ES-I3 (cell line): ENCODE measurements at regions not wholly inside any gene's neighbourhood (a gene's known extent, or its start where the extent isn't known, plus 50 kb on each side); places are given as distances from the start of the nearest gene placed in this dataset.

Experiments used
- H3K36me3 ChIP-seq: 2 replicates; pipeline ENCODE4 v1.6.1; 2013; ENCODE audit warnings: mild to moderate bottlenecking, low read length, control low read depth, moderate library complexity; ENCODE audit not compliant: insufficient read depth
- H3K4me1 ChIP-seq: 2 replicates; pipeline ENCODE4 v1.6.1; 2013; ENCODE audit warnings: mild to moderate bottlenecking, control low read depth, low read length; ENCODE audit not compliant: insufficient read depth
- H3K9ac ChIP-seq: 2 replicates; pipeline ENCODE4 v1.6.1; 2013; ENCODE audit warnings: low read depth, mild to moderate bottlenecking, low read length, moderate library complexity
- H3K9me3 ChIP-seq: 2 replicates; pipeline ENCODE4 v1.6.1; 2013; ENCODE audit warnings: mild to moderate bottlenecking, low read length, moderate library complexity; ENCODE audit not compliant: control insufficient read depth, insufficient read depth

- H3K9ac ChIP-seq, result no peak overlapping the region
- peaks cover 18% of the 10 kb centered on the region for H3K4me1 ChIP-seq
- no peaks in the 10 kb centered on the region for H3K36me3 ChIP-seq
- 0 out of 2 replicates have a peak, but pooled peaks cover 1% of the 10 kb centered on the region for H3K9me3 ChIP-seq
Measured at GRCh38 chr5:123753180-123753936, 241.4 kb downstream of the CSNK1G3 start.

- H3K9me3 ChIP-seq, result no peaks in the 10 kb centered on the region
Measured at GRCh38 chr5:123752552-123753179, 240.7 kb downstream of the CSNK1G3 start.

GRCh38 chr5:123751670-123752069 is 239.7 kb downstream of the CSNK1G3 start:
- Histone ChIP-seq H3K4me1 (peaks cover 18% of the 10 kb centered on the region), H3K36me3 (no peaks in the 10 kb centered on the region), H3K9me3 (no peaks in the 10 kb centered on the region), H3K9ac (no peak overlapping the region)

More at GRCh38 chr5:123752552-123753179, 240.7 kb downstream of the CSNK1G3 start:
- H3K4me1 ChIP-seq, result peaks cover 18% of the 10 kb centered on the region
- no peaks in the 10 kb centered on the region for H3K36me3 ChIP-seq
- no peak overlapping the region for H3K9ac ChIP-seq

GRCh38 chr5:123748239-123748638 is 236.3 kb downstream of the CSNK1G3 start:
- Histone ChIP-seq H3K36me3 (no peaks in the 10 kb centered on the region), H3K9me3 (no peaks in the 10 kb centered on the region), H3K4me1 (peaks cover 5% of the 10 kb centered on the region), H3K9ac (no peak overlapping the region)

- no peak overlapping the region for H3K9ac ChIP-seq
- H3K4me1 ChIP-seq, result no peaks in the 10 kb centered on the region; the same call in 1 of the 2 replicates
- no peaks in the 10 kb centered on the region for H3K36me3 ChIP-seq
- H3K9me3 ChIP-seq, result no peaks in the 10 kb centered on the region
Measured at GRCh38 chr5:123746683-123747360, 234.8 kb downstream of the CSNK1G3 start.

GRCh38 chr5:123743990-123744583 is 232.1 kb downstream of the CSNK1G3 start:
- no peaks in the 10 kb centered on the region for H3K9me3 ChIP-seq
- H3K36me3 ChIP-seq, result no peaks in the 10 kb centered on the region
- H3K4me1 ChIP-seq, result no peaks in the 10 kb centered on the region; the same call in 1 of the 2 replicates
- no peak overlapping the region for H3K9ac ChIP-seq

- H3K9me3 ChIP-seq, result peaks cover 14% of the 10 kb centered on the region
- no peak overlapping the region for H3K9ac ChIP-seq
- H3K4me1 ChIP-seq, result no peaks in the 10 kb centered on the region
- no peaks in the 10 kb centered on the region for H3K36me3 ChIP-seq
Measured at GRCh38 chr5:123735384-123735783, 223.4 kb downstream of the CSNK1G3 start.

GRCh38 chr5:123732257-123732656 is 220.3 kb downstream of the CSNK1G3 start:
- no peaks in the 10 kb centered on the region for H3K36me3 ChIP-seq
- no peak overlapping the region for H3K9ac ChIP-seq
- no peaks in the 10 kb centered on the region for H3K4me1 ChIP-seq
- H3K9me3 ChIP-seq, result peaks cover 14% of the 10 kb centered on the region

GRCh38 chr5:123722451-123722850 is 210.5 kb downstream of the CSNK1G3 start:
- H3K9me3 ChIP-seq, result no peaks in the 10 kb centered on the region

GRCh38 chr5:123721675-123722276 is 209.8 kb downstream of the CSNK1G3 start:
- Histone ChIP-seq H3K4me1 (no peaks in the 10 kb centered on the region), H3K9me3 (no peaks in the 10 kb centered on the region), H3K9ac (no peak overlapping the region), H3K36me3 (no peaks in the 10 kb centered on the region)

More at GRCh38 chr5:123722451-123722850, 210.5 kb downstream of the CSNK1G3 start:
- no peaks in the 10 kb centered on the region for H3K36me3 ChIP-seq
- no peaks in the 10 kb centered on the region for H3K4me1 ChIP-seq
- no peak overlapping the region for H3K9ac ChIP-seq

- Histone ChIP-seq H3K4me1 (no peaks in the 10 kb centered on the region), H3K9ac (no peak overlapping the region), H3K9me3 (no peaks in the 10 kb centered on the region), H3K36me3 (no peaks in the 10 kb centered on the region)
Measured at GRCh38 chr5:123720955-123721354, 209.0 kb downstream of the CSNK1G3 start.

- H3K9me3 ChIP-seq, result no peaks in the 10 kb centered on the region
- H3K36me3 ChIP-seq, result no peaks in the 10 kb centered on the region
- H3K4me1 ChIP-seq, result no peaks in the 10 kb centered on the region
- H3K9ac ChIP-seq, result no peak overlapping the region
Measured at GRCh38 chr5:123720339-123720738, 208.4 kb downstream of the CSNK1G3 start.

- Histone ChIP-seq H3K4me1 (no peaks in the 10 kb centered on the region), H3K9ac (no peak overlapping the region), H3K36me3 (no peaks in the 10 kb centered on the region), H3K9me3 (no peaks in the 10 kb centered on the region)
Measured at GRCh38 chr5:123719004-123719403, 207.0 kb downstream of the CSNK1G3 start.

GRCh38 chr5:123718238-123718637 is 206.3 kb downstream of the CSNK1G3 start:
- no peaks in the 10 kb centered on the region for H3K36me3 ChIP-seq
- no peak overlapping the region for H3K9ac ChIP-seq
- no peaks in the 10 kb centered on the region for H3K9me3 ChIP-seq
- H3K4me1 ChIP-seq, result no peaks in the 10 kb centered on the region
